GM21528 (cell line): ENCODE measurements at regions not wholly inside any gene's neighbourhood (a gene's known extent, or its start where the extent isn't known, plus 50 kb on each side); places are given as distances from the start of the nearest gene placed in this dataset.
"Not testable (repeated sequence)": the region's sequence is repeated elsewhere in the genome, so short reads cannot be mapped to it uniquely, and the experiment has no call there.

Experiments
- ATAC-seq: cut with Tn5 transposase; IDR thresholded peaks from one replicate; pipeline ENCODE4 v1.9.1; 2021; ENCODE audit warnings: mild to moderate bottlenecking, moderate library complexity; ENCODE audit not compliant: unreplicated experiment, low FRiP score

DNA sequence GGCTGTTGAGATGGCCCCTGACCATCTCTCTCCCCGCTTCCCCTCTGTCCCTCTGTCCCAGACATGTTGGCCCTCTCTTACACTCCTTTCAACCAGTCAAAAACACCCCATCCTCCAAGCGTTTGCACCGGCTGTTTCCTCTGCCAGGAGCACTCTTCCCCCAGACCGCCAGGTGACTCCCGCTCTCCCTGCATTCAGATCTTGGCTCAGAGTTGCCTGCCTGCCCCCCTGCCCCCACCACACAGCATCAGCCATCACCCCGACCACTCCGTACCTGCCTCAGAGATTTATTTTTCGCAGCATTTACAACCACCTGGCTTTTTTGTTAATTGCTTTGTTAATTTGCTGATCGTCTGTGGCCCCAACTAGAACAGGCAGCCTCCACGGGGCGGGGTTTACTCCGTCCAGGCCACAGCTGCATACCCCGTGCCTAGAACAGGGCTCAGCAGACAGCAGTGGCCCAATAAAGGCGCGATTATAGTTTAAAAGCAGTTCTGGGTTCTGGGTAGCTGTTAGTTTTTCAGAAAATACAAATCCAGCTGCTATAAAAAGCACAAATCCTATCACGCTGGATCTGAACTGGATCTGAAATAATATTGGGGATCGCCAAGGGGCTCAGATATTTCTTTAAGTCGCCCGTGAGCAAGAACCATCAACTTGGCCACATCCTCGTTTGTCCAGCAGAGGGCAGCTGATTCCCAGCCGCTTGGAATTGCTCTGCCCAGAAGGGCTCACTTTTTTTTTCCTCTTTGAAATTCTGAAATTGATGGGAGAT, 173.6 kb downstream of the IRF8 start:
- no peak for ATAC-seq

DNA sequence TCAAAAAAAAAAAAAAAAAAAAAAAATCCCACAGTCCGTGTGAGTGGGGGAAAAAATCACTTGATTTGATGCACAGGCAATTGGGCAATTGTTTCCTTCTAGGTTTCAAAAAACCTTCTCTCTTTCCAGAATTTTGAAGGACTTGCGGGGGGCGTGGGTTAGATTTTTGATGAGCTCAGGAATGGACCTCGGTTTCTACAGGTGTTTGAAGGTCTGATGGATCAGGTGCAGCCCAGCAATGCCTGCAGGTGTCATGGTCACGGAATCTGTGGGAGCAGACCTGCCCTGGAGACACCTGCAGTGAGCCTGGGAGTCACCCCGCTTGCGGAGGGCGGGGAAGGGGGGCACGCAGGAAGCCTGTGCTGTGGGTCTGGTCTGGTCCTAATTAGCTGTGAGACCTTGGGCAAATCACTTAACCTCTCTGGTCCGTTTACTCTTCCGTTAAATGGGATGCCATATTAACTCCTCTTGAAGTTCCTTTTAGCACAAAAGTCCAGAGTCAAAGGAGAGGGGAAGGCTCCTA, 174.2 kb downstream of the IRF8 start:
- no peak for ATAC-seq

DNA sequence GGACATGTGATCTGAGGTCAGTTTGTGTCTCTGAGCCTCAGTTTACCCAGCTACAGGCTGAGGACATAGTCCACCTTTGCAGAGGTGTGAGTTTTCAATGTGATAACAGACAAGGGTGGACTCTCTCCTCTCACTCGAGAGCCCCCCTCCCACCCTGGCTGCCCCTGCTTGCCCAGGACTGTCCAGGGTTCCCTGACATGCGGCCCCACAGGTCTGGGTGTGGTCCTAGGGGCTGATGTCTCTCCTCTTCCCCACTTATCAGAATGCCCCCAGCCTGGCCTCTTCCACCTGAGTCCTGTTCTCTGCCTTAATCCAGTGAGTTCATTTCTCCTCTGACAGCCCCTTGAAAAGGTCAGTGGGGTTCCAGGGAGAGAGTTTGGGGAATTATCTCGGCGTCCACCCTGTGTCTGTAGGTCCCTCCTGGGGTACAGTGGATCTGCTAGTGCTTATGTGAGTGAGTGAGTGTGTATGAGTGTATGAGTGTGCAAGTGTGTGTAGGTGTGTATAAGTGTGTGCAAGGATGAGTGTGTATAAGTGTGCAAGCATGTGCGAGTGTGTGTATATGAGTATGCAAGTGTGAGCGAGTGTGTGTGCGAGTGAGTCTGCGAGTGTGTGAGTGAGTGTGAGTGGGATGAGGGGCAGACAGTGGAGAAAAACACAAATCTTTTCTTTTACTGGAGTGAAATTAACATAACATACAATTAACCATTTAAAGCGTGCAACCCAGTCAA, 175.0 kb downstream of the IRF8 start:
- no peak for ATAC-seq

DNA sequence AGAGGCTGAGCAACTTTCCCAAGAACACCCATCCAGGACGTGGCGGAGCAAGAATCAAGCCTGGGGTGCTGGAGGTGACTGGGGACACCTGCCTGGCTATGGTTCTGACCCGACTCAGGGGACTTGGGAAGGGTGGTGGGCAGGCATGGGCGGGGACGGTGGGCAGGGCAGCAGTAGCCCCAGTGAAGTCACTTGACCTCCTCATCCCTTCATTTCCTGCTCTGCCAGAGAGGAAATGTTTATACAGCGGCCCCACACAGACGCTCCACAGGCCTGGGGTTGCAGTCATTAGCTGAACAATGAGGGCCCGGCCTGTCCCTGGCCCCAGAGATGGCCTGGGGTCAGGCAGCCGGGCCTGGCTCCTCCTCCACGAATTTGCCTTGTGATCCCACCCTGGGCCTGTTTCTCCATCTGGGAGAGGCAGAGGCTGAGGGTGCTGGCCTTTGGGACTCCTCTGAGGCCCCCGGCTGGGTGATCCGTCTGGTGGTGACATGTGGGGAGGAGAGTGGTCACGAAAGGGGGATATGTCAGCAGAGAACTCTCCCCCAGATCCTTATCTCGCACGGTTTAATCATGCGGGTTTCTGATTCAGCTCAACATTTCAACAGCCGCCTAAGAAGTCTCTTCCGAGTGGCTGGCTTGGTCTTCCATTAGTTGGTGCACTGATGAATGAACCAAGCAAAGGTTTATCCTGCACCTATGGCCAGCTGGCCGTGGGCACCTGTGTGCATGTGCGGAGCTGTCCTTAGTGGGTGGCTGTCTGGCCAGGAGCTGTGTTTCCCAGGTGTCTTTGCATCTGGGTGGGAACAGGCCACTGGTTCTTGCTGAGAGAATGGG, 175.9 kb downstream of the IRF8 start:
- no peak for ATAC-seq

DNA sequence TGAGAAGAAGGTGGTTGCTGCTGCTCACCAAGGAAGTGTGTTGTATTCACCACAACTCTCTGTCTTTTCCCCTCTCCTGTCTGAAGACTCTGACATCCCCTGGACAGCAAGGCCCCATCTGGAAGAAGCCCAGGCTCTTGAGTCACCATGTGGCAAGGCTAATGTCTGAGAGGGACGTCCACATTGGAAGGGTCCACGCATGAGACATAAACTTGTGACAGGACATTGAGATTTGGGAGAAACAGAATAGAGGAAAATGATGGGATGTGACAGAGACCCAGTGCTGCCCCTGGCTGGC, 176.5 kb downstream of the IRF8 start:
- ATAC-seq: no peak

DNA sequence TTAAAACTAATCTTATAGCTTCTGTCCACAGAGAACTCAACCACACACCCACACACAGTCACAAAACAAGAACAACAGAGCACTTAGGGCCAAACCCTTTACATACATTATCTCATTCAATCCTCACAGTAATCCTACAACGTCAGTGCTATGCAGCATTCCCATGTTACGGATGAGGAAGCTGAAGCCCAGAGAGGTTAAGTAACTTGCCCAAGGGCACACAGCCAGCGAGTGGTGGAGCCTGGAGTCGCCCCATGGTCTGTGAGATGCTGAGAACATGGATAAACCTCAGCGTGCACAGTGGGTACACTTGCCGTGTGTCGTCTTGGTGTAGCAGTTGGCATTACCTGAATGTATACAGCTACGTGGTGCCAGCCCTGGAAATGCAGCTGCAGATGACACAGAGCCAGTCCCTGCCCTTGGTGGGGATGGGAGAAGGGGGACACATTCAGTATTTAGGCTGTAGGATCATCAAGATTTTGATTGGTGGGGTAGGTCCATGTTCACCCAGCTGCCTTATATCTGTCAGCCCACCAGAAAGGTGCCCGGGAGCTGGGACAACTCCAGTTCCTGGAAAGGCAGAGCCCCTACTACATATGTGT, 177.0 kb downstream of the IRF8 start:
- ATAC-seq: no peak

DNA sequence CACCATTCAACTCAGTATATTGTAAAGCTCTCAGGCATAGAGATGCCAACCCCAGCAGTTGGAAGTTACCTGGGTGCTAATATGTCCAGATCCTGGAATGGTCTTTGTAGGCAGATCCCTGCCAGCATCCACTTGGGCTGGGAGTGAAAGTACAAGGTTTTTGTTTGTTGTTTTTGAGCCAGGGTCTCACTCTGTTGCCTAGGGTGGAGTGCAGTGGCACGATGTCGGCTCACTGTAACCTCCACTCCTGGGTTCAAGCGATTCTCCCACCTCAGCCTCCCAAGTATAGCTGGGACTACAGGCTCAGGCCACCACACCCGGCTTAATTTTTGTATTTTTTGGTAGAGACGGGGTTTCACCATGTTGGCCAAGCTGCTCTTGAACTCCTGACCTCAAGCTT, 177.6 kb downstream of the IRF8 start:
- no peak for ATAC-seq

DNA sequence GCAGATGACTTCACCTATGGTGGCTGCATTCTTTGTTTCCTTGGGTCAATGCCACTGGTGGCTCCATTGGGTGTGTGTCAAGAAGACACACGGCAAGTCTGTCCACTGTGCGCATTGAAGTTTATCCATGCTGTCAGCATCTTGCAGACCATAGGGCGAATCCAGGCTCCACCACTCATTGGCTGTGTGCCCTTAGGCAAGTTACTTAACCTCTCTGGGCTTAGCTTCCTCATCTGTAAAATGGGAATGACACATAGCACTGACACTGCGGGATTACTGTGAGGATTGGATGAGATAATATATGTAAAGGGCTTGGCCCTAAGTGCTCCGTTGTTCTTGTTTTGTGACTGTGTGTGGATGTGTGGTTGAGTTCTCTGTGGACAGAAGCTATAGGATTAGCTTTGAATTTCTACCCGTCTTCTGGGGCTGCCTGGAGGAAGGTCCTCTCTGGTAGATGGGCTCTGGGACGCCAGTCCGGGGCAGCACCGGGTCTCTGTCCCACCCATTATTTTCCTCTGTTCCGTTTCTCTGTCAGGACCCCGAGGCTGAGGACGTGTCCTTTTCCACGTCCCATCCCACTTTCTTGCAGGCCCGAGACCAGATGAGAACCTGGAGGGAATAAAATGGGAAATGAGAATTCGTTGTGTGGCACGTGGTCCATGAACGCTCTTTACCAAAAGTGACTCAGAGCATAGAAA, 178.4 kb downstream of the IRF8 start:
- no peak for ATAC-seq

DNA sequence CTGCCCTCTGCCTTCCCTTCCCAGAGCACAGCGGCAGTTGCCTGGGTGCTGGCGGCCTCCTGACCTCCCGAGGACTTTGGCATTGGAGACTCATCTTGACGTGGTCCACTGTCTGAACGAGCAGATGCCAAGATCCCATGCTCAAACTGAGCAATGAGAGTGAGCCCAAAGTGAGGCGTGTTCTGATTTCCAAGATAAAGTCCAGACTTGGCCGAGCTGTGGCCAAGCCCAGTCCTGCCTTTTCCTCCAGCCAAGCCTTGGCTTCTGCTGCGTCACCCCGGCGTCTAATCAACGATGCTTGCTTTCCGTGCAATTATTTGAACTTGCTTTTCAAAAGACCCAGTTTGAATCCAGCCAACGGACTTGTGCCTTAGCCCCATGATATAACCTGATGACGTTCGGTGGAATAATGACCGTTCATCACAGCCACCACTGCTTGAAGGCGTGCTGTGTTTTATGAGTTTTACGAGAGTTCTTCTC, 179.2 kb downstream of the IRF8 start:
- ATAC-seq: no peak

DNA sequence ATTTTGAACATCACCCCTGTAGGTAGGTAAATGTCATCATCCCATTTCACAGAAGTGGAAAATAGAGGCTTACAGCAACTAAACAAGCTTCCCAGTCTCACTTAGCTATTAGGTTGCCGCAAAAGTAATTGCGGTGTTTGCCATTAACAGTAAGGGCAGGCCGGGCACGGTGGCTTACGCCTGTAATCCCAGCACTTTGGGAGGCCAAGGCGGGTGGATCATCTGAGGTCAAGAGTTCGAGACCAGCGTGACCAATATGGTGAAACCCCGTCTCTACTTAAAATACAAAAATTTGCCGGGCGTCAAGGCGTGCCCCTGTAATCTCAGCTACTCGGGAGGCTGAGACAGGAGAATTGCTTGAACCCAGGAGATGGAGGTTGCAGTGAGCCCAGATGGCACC, 179.7 kb downstream of the IRF8 start:
- ATAC-seq: not testable (repeated sequence)

DNA sequence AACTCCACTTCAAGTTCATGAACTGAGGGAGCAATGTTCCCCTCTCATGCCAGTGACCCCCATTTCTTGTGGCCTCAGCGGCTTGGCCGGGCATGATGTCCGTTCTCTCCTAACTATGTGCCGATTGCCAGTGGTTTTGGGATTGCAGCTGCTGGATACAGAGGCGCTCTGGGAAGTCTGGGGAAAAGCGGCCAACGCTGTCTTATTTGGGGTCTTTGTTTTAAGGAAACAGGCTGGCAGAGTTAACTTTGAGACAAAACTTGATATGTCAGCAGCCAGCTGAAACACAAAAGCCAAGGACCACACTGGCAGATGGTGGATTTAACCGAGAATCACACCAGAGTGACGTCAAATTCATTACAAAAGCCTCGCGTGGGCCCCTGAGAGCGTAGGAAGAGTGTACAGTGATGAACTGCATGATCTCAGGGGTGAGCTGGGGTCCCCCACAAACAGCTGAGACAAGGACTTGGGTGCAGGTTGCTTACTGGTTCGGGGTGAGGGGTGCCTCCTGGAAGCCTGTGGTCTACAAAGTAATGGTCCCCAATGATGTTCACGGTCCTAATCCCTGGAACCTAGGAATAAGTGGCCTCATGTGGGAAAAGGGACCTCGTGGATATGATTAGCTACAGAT, 180.4 kb downstream of the IRF8 start:
- no peak for ATAC-seq

DNA sequence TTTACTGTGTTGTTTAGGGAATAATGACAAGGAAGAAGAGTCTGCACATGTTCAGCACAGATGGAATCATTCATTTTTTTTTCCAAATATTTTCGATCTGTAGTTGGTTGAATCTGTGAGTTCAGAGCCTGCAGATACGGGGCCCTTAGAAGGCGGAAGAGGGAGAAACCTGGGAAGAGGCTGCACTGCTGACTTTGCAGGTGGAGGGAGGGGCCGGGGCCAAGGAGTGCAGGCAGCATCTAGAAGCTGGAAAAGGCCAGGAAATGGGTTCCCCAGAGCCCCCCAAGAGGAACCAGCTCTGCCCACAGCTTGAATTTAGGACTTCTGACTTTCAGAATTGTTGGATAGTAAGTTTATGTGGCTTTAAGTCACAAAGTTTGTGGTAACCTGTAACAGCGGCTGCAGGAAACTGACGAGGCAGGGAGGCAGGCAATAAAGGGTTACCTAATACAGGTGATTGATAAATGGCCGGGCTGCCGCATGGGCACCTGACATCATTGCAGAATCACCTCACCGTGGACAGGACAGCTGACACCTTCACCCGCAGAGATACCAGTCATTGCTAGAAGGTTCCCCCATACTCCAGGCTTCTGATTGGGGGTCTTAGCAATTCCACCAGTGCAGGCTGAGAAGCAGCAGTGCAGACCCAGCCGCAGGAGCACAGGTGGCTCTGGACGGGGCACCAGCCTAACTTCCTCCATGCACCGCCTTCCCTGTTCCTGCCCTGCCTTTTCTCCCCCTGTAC, 181.3 kb downstream of the IRF8 start:
- no peak for ATAC-seq

DNA sequence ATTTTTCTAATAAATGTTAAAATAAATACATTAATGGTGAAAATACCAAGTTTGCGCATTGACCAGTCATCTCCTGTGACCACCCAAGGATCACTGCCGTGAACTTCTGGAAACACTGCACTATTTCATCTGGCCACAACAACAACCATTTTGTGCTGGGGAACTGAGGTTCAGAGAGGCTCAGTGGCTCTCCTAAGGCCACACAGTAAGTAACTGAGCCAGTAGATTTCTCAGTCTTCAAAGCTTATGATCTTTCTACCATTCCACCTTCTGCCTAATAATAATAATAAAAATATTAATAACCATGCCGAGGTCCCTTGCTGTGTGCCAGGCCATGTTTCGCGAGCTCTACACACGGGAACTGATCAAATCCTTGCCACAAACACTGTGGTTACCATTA, 182.0 kb downstream of the IRF8 start:
- ATAC-seq: no peak

DNA sequence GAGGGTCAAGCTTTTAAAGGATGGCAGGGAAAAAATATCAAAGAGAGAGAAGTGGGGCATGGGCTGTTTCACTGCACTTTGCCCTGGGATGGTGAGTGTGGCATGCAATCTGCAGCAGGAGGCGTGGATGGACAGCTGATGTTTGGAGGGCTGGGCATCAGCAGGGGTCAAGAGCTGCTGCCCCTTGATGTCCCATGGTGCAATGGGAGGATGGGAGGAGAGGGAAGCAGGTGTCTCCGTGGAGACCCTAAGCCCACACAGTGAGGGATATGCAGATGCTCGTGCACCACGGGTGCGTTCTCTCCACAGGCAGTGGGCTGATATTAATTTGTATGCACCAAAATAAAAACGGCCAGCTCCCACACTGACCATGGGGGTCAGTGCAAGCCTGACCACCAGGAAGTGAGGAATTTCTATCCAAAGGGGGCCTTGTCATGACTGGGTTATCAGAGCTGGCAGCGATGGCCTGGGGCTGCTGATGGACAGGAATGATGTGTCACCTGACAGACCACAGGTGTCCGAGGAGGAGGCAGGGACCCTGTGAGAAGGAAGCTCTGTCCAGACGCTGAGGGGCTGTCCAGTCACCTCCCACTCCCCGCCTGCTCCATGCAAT, 183.6 kb downstream of the IRF8 start:
- ATAC-seq: no peak

DNA sequence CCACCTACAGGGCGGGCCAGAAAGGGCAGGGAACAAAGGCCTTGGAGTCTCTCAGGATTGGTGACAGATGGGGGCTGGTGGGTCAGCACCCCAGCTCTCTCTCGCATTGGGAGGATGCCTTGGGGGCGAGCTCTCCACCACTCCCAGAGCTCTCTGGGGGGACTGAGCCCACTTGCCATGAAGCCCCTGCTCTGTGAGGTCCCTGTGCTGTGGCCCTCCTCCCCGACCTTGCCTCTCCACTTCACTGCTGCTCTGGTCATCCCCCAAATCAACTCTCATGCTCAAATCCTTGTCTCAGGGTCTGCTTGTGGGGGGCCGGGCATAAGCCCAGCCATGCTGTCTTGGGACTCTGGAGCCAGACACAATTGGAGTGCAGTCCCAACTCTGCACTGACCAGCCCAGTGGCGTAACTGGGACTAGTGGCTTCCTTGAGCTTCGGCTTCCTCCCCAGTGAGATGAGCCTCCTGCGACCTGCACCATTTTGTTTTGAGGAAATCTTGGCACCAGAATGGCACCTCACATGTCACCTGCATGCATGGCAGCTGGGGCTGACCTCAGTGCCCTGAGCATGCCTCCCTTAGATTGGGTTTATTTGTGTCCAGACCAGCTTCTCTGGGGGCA, 184.5 kb downstream of the IRF8 start:
- ATAC-seq: no peak

DNA sequence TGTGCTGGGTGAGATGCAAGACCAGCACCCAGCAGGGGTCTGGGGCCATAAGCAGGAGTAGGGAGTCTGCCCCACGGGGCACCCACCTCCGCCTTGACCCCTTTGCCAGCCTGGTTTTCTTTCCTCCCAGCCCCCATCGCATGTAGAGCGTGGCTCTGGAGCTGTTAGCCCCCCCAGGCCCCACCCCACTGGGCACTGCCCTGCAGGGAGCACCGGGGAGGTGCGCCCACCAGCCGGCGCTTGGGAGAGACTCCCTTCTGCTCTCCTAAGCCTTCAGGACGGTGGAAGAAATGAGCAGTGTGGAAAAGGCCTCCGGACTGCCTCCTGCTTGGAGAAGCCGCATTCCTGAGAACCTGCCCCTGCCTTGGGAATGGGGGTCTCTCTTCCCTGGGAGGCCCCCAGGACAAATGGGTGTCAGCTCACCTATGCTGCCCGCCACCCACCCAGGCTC, 186.2 kb downstream of the IRF8 start:
- ATAC-seq: no peak

DNA sequence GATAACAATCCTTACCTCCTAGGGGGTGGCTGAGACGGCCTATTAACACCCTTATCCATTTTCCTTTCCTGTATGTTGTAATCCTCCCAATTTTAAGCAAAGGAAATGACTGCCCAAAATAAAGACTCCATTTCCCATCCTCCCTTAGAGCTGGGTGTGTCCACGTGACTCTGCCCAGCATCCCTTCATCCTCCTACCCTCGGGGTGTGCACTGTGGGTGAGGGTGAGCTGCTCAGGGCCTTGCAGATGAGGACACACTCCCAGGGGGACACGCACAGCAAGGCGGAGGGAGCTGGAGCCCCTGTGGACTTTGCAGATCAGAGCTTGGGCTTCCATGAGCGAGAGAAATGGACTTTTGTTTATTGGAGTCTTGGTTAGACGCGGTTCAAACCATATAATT, 186.8 kb downstream of the IRF8 start:
- no peak for ATAC-seq

DNA sequence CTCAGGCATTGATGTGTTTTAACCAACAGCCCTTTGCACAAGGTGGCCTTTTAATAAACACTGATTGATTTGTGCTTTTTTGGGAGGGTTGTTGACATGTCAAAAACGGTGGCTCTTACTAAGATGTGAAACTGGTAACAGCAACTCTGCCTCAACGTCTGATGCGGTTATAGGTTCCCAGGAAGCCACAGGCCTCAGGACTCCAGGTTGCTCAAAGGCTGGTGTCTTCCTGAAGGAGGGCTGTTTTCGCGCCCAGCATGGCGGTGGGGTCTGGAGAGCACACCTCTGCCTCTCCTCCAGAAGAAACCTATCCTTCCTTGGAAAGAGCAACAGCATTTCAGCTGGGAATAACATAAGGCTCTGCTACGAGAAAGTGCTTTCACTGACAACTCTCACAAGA, 187.5 kb downstream of the IRF8 start:
- no peak for ATAC-seq
